CD4-positive, alpha-beta T cell treated with Interferon alpha-2 for 1 hour (primary cell): ENCODE measurements at regions not wholly inside any gene's neighbourhood (a gene's known extent, or its start where the extent isn't known, plus 50 kb on each side); places are given as distances from the start of the nearest gene placed in this dataset.
"Not testable (repeated sequence)": the region's sequence is repeated elsewhere in the genome, so short reads cannot be mapped to it uniquely, and the experiment has no call there.

Experiments
- DNase-seq, 2 donors: peaks; one replicate each; pipeline ENCODE4 v3.0.0-alpha.2; 2020 to 2022

DNA sequence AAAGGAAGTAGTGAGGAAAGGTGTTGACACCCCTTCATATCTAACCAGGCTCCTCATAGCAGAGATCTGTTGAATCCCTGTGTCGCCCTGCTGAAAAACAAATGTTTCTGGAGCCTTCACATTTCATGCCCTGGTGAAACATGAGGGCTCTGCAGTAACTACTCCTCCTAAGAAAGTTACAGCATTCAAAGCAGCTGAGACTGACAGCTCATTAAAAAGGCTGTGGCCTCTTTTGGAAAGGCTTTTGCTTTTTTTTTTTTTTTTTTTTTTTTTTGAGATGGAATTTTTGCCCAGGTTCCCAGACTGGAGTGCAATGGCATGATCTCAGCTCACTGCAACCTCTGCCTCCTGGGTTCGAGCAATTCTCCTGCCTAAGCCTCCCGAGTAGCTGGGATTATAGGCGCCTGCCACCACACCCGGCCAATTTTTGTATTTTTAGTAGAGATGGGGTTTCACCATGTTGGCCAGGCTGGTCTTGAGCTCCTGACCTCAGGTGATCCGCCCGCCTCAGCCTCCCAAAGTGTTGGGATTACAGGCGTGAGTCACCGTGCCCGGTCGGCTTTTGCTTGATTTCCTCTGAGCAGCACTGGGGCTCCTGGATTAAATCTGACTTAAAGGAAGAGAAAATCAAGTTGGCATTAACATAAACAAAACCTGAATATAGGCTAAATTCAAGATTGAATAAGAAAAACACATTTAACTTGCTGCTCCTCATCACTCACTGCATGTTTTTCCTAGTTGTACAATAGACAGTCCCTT lies 112.9 kb downstream of the PCSK1 start:
- not testable (repeated sequence) for DNase-seq

DNA sequence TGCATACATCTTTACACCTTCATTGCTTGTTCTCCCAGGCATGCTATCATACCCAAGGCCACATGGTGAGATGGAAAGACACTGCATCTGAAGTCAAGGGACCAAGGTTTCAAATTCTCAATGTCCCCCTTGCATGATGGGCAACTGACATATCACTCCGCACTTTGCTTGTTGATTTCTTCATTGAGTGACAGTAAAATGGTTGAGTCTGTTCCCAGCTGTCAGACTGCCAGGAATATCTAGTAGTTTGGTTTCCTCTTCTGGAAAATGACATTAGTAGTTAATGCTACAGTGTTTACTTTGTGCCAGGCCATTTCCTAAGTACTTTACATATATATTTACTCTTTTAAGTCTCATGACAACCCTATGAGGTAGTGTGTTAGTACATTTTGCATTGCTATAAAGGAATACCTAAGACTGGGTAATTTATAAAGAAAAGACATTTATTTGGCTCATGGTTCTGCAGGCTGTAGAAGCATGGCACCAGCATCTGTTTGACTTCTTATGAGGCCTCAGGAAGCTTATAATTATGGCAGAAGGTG lies 114.4 kb downstream of the PCSK1 start:
- DNase-seq, result no peak

DNA sequence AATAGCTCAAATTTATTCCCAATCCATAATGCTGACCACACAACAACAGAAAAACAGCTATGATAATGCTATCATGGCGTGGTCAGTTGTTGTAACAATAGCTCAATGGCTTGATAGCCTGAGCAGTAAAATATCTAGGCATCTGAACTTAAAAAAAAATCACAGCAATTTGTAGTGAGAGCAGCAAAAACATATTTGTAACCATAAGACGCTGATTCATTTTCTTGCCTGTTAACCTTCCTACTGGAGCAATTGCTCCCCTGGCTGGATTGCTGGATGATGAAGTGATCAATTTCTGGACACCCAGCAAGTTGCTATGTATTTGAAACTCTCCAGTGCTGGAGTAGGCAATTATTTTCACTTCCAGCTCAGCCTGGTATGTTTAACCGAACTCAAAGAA lies 115.1 kb downstream of the PCSK1 start:
- DNase-seq, result no peak

DNA sequence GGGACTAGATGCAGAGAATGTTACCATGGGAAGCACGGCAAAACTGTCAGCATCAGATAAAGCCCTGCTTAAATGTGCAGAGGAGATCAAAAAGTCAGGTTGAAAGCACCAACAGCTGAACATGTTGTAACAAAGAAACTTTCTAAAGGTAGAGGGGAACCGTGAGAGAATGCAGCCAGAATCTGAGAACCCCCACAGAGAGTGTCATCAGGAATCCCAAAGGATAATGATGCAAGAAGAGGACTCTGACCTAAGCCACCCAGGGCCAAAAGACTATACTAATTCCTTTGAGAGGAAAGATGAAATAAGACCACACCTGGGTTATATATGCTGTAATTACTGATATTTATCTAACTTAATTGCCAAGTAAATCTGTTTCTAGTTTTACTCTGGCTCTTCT lies 116.6 kb downstream of the PCSK1 start:
- no peak for DNase-seq

DNA sequence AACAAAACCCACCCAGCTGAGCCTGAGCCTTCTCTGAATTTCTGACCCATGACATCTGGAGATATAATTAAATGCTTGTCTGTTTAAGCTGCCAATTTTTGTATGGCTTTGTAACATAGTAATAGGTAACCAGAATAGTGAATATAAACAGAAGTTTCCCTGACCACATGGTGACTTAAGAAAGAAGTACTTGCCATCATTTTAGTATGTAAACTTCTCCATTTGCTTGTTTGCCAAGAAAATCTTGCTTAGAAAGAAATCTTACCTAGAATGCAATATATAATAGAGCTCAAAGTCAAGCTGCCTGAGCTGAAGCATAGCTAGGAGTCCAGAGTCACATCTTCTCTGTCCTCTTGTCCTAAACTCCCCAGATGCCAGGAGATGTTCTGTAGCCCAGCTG lies 117.0 kb downstream of the PCSK1 start:
- DNase-seq, result no peak

DNA sequence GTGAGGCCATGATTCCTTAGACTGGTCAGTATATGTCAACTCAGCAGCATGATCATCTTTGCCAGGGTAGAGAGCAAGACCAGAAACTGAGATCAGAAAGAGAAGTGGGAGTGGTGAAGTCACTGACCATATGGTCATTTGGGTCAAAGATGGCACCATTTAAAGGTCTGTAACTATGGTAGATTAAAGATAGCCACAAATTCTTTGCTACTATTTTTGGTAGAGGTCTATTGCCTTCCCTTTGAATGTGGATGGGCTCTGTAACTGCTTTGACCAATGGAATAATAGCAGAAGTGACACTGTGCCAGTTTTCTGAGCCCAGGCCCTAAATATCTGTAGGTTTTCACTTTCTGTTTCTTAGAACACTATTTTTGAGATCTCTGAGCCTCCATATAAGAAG lies 117.6 kb downstream of the PCSK1 start:
- DNase-seq, result no peak

DNA sequence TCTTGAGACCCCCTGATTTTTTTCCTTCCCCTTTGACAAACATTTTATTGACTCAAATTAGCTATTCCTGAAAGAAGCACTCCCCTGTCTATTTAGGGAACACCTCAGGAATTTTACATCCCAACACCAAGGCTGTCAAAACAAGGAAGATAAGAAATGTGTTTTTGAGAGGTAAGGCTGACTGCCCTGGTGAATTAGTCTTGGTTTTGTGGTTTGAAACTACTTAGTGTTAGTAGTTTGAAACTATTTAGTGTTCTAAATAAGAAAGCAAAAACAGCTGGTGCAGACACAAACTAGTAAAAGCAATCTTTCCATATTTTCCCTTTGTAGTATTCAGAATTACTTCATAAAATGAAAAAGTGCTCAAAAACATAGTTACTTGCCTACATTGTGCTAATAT lies 120.7 kb downstream of the PCSK1 start:
- no peak for DNase-seq

DNA sequence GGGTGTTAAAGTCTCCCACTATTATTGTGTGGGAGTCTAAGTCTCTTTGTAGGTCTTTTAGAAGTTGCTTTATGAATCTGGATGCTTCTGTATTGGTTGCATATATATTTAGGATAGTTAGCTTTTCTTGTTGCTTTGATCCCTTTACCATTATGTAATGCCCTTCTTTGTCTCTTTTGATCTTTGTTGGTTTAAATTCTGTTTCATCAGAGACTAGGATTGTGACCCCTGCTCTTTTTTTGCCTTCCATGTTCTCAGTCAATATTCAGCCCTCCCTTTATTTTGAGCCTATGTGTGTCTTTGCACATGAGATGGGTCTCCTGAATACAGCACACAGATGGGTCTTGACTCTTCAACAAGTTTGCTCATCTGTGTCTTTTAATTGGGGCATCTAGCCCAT lies 126.0 kb downstream of the PCSK1 start:
- DNase-seq, result not testable (repeated sequence)

DNA sequence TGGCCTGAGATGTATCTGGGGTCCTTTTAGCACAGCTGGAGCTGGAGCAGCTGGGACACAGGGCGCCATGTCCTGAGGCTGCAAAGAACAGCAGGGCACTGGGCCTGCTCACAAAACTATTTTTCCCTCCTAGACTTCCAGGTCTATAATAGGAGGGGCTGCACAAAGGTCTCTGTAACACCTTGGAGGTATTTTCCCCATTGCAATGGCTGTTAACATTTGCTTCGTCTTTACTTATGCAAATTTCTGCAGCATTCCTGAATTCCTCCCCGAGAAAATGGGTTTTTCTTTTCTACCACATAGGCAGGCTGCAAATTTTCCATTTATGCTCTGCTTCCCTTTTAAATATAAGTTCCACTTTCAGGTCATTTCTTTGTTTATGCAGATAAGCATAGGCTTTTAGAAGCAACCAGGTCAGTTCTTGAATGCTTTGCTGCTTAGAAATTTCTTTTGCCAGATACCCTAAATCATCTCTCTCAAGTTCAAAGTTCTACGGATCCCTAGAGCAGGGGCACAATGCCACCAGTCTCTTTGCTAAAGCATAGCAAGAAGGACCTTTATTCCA lies 130.8 kb downstream of the PCSK1 start:
- DNase-seq, result no peak

DNA sequence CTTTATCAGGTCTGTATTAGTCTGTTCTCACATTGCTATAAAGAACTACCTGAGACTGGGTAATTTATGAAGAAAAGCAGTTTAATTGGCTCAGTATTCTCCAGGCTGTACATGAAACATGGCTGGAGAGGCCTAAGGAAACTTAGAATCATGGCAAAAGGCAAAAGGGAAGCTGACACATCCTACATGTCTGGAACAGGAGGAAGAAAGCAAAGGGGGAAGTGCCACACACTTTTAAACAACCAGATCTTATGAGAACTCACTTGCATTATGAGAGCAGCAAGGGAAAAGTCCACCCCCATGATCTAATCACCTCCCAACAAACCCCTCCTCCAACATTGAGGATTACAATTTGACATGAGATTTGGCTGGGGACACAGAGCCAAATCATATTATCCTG lies 132.1 kb downstream of the PCSK1 start:
- DNase-seq, result no peak

DNA sequence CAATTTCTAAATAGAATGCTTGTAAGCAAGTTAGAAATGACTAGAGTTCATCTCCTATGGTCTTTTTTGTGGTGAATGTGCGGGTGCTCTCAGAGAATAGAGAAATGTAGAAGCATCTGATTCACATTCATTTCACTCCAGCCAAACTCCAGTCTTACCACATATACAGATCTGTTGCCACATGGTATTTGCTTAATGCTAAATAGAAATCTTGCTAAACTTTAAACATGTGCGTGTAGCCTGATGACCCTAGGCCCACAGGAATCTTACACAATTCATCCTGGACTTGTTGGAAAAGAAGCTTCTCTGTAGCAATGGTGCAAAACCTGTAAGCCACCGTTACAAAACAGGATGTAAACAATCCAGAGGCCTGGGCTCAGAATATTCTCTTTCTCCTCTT lies 135.2 kb downstream of the PCSK1 start:
- no peak for DNase-seq

DNA sequence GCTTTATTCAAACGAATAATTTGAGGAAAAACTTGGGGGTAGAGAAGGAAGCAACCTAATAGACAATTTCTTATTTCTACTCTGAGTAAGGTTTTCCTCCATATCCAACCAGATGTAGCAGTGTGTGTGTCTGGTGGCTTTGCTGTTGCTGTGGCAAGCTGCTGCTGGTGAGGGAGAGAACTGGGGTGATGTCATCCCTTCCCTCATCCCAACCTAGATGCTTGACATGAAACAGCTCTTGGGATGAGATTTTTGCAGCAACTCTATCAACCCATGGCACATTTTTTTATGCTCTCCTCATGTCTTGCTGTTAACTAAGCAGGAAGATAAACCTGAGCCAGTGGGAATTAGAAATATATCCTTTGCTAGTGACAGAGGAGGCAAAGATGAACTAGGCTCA lies 135.8 kb downstream of the PCSK1 start:
- no peak for DNase-seq

DNA sequence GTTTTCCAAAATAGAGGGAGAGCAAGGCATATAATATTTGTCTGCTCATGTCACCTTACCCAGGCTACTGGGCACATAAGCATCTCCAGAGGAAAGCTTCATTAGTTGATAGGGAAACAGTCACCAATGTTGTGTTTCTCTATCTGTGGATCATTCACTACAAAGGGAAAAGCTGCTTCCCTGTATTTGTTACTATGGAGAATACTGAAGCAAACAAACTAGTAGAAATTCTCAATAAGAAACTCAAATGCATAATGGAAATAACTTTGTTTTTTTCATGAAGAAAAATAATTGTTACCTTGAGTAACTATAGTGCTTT lies 138.2 kb downstream of the PCSK1 start:
- no peak for DNase-seq

DNA sequence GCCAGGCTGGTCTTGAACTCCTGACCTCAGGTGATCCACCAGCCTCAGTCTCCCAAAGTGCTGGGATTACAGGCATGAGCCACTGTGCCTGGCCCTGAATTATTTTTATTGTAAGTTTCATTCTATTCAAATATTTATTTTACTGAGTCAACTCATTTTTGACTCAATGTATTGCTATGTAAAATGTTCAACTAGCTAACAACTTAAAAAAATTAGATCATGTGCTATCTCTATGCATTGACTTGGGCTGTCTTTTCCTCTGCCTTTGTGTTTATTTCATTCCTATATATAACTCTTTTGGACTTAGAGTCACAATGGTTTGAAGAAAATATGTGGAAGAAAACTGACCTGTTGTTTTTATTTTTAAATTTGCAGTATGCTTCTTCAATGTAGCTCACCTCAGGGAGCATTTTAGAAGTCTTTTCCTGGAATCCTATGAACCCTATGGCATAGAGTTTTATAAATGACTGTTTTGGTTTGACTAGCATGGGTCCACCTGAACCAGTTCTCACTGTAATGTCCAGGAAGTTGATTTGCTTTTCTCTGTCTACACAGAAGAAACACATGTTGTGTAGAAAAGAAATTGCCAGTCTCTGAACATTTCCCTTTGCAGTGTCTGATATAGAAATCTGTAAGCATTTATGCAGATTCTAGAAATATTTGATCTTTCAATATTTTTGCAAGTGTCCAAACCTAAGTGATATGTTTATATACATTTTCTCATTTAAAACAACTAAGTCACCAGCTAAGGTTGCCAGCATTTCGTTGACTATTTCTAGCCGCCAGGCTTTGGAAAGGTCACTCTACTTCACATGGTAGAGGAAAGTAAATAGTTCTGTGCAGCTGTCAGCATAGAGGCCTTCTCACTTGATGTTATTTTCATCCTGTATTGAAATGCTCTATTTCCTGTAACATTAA lies 138.8 kb downstream of the PCSK1 start:
- DNase-seq, result no peak

DNA sequence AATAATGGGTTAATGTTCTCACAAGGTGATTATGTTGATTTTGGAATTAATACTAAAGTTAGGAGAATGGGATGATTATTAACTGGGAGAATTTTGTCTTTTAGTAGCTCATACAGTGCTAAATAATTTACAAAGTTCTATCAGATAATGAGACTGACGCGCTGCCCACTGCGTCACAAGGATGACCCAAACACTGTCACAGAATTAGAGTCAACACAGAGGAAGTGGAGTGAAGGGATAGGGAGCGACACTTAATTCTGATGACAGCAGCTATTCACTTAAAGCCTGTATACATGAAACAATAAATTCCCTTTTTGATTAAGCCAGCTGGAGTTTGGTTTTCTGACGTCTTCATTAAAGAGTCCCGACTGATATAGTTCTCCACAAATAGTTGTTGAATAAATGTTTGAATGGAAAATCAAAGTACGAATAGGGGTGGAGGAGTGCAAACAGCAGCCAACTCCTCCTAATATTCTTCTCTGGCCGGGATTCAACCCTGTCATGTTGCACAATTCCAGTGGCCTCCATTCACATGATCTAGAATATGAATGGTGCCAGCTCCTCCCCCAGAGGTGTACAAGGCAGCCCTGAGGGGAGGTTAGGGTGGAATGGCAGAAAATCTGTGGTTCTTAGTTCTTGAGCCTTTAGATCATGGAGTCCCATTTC lies 140.3 kb downstream of the PCSK1 start:
- no peak for DNase-seq

DNA sequence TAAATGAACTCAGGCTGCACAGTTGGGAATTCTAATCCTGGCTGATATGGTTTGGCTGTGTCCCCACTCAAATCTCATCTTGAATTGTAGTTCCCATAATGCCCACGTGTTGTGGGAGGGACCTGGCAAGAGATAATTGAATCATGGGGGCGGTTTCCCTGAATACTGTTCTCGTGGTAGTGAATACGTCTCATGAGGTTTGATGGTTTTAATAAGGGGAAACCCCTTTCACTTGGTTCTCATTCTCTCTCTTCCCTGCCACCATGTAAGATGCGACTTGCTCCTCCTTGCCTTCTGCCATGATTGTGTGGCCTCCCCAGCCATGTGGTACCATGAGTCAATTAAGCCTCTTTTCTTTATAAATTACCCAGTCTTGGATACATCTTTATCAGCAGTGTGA lies 143.8 kb downstream of the PCSK1 start:
- not testable (repeated sequence) for DNase-seq

DNA sequence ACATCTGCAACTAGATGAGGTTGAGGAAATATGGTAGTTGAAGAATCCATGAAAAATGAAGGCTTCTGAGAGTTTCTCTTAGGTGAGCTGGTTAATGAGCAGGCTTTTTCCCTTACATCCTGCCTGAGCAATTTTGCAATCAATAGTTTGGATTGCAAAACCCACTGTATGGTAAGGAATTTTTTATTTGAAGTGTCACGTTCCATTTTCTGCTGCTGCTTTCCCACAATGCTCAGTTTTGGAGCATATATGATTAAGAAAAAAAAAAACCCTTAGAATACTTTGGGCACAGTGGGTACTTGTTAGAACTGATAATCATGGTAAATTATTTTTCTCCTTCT lies 144.2 kb downstream of the PCSK1 start:
- no peak for DNase-seq

DNA sequence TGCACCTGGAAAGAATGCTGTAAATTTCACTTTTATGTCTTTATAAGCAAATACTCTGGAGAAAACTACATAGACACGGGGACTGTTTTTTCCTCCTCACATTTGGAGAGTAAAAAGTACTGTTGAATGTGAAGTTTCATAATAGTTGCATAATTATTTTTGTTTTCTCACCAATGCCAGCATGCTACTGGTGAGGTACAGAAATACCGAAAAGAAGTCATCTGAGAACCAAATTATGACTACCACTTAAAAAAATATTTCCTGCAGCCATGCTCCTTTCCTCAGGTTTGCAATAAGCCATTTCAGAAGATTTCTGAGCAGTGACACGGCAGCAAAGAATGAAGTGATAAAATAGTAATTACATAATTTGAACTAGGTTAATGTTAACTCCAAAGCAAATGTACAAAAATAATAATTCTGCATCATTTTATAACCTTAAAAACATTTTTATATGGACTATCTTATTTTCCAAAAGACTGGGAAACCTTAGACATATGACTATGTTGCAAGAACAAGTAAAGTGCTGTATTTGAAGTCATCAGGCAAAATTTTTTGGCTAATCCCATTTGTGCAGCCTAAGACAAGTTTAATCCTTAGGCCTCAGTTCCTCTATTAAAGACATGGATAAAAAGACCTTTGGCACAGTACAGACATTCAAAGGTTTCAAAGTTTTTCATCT lies 144.7 kb downstream of the PCSK1 start:
- no peak for DNase-seq

DNA sequence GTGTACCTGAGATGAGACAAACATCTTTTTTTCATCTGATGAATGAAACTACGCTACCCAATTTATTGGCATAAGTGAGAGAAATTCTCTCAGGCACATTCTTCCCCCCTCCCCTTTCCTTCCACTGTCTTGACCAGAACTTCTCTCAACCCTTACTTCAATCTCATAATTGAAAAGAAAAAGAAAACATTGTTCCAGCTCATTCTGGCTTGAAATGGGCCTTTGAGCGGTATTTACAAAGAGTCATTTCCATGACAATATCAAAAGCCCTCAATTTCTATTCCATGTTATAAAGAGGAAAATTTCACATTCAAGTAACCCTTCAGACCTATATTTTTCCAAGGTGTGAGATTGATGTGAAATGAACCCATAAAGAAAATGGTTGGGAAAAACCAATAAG lies 145.9 kb downstream of the PCSK1 start:
- no peak for DNase-seq

DNA sequence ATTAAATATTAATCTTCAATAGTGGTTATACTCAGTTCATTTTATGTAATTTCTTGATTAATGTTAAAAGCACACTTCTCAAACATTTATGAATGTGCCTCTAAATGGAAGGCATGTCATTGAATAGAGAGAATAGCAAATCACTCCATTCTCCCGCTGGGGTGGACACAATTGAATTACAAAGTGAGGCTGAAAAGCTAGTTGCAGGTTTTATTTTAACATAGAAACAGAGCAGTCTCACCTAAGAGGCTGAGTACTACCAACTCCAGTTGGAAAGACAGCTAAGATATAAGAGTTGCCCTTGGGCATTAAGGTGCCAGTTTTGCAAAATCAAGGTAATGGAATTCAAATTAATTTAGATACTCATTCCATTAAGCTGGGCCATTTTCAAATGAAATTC lies 147.2 kb downstream of the PCSK1 start:
- DNase-seq, result no peak

DNA sequence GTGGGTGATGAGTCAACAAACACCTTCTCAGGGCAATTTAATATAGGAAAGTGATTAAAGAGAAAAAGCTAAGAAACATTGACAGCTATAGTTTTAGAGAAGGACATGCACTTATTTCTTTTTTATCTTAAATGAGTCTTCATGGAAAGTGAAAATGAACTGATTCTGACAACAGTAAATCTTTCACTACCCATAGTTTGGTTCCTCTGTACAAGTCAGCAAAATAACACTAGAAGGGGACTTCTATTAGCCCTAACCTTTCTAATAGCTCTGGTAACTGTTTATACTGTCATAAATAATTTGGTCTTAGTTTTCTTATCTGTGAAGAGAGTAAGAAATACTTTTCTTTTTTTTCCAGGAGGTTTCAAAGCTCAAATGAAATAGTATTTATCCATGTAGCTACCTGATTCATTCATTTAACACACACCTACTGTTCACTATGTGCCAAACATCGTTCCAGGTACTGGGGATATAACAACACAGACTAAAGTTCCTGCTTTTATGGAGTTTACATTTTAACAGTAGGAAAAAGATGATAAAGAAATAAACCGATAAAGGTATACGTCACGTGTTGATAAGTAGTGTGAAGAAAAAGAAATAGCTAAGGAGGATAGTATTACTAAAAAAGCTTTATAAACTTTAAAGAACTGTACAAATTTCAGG lies 148.2 kb downstream of the PCSK1 start:
- no peak for DNase-seq

DNA sequence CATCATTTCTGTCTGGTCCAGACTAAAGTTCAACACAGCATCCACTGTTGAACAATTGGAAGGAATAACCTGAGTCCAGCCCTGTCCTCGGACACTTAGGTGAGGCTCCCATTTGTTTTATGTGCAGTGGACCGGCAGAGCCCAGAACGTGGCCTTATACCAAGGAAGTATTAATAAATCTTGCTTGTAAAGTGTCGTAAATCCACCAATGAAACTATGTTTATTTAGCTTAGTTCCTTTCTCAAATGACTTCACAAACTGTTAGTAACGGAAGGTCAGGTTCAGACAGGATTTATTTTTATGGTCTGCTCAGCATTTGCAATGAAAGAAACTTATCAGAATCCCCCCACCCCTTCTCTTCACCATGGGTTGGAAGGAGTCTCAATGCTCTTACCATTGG lies 149.5 kb downstream of the PCSK1 start:
- DNase-seq, result no peak
